Thoracic aorta (tissue), 2 donors: ENCODE measurements at regions not wholly inside any gene's neighbourhood (a gene's known extent, or its start where the extent isn't known, plus 50 kb on each side); places are given as distances from the start of the nearest gene placed in this dataset.

Experiments used
- ATAC-seq: fragments of 150-250 bp; one replicate; pipeline ENCODE4 v1.8.0; 2017; ENCODE audit warnings: low read depth; ENCODE audit not compliant: insufficient number of reproducible peaks, low FRiP score
- DNase-seq: peaks from one replicate; pipeline ENCODE4 v3.0.0-alpha.2; 2020; ENCODE audit warnings: low spot score
- H3K27ac ChIP-seq, 2 donors: fragments of 200-600 bp; sonication (generic); 1 replicate in 1 of 2; 2 replicates in 1 of 2; pipeline ENCODE4 v1.5.1; 2016; ENCODE audit warnings: mild to moderate bottlenecking in 2 of 2, moderate library complexity in 2 of 2
- H3K27me3 ChIP-seq: fragments of 200-600 bp; sonication (generic); replicated peaks from 2 replicates; pipeline ENCODE4 v1.6.0; 2016; ENCODE audit warnings: mild to moderate bottlenecking; ENCODE audit not compliant: insufficient read depth
- H3K36me3 ChIP-seq: fragments of 200-600 bp; sonication (generic); one replicate; pipeline ENCODE4 v1.5.1; 2016
- H3K4me1 ChIP-seq, 2 donors: fragments of 200-600 bp; sonication (generic); 1 replicate in 1 of 2; 2 replicates in 1 of 2; pipeline versions ENCODE4 v1.5.1 to v1.6.0; 2016; ENCODE audit warnings: low read depth in 2 of 2, mild to moderate bottlenecking in 1 of 2; ENCODE audit not compliant: control insufficient read depth in 1 of 2
- H3K4me3 ChIP-seq: fragments of 200-600 bp; sonication (generic); 2 replicates; pipeline ENCODE4 v1.5.1; 2016; ENCODE audit warnings: mild to moderate bottlenecking
- H3K9me3 ChIP-seq: fragments of 200-600 bp; sonication (generic); 2 replicates; pipeline ENCODE4 v1.5.1; 2016
- CTCF ChIP-seq: fragments of 200-600 bp; sonication (generic); IDR thresholded peaks from one replicate; pipeline ENCODE4 v1.5.1; 2019; ENCODE audit warnings: antibody characterized with exemption

DNA sequence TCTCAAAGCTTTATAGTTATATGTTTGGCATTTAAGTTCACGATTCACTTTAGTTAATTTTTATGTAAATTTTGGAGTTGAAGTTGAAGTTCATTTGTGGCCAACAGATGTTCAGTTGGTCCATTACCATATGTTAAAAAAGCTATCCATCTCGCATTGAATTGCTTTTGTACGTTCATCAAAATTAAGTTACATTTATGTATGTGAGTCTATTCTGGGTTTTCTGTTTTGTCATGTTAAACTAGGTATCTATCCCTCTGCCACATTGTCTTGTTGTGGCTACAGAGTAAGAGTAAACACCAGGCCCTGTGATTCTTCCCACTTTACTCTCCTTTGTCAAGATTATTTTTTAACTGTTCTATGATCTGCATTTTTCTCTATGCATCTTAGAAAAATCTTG, 237.3 kb downstream of the BMP2 start:
- ATAC-seq (no peak), DNase-seq (no peak)
- no peak overlapping the region for H3K4me3 ChIP-seq
- TF ChIP-seq CTCF = no peak
- H3K4me1 ChIP-seq = no peaks in the 10 kb centered on the region
- no peaks in the 10 kb centered on the region for H3K27me3 ChIP-seq
- peaks cover 7% of the 10 kb centered on the region for H3K9me3 ChIP-seq
- no peaks in the 10 kb centered on the region for H3K36me3 ChIP-seq
- H3K27ac ChIP-seq = no peak overlapping the region

DNA sequence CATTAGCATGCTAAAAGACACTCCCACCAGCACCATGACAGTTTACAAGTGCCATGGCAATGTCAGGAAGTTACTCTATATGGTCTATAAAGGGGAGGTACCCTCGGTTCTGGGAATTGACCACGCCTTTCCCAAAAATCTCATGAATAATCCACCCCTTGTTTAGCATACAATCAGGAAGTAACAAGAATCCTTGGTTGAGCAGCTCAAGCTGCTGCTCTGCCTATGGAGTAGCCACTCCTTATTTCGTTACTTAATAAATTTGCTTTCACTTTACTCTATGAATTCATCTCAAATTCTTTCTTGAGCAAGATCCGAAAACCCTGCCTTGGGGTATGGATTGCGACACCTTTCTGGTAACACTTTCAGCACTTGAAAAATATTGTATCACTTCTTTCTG, 243.0 kb downstream of the BMP2 start:
- Histone ChIP-seq H3K4me3 (no peak overlapping the region), H3K9me3 (peaks cover 7% of the 10 kb centered on the region), H3K27me3 (no peaks in the 10 kb centered on the region), H3K36me3 (no peaks in the 10 kb centered on the region), H3K27ac (no peak overlapping the region), H3K4me1 (no peaks in the 10 kb centered on the region)
- TF ChIP-seq CTCF = no peak
- ATAC-seq = no peak
- DNase-seq = no peak

GRCh38 chr20:7015257-7015656, 247.8 kb downstream of the BMP2 start:
- H3K36me3 ChIP-seq = no peaks in the 10 kb centered on the region
- no peak overlapping the region for H3K4me3 ChIP-seq
- ATAC-seq (no peak), DNase-seq (no peak)
- H3K27ac ChIP-seq = no peak overlapping the region
- no peaks in the 10 kb centered on the region for H3K27me3 ChIP-seq
- TF ChIP-seq CTCF = no peak
- H3K9me3 ChIP-seq = no peaks in the 10 kb centered on the region
- no peaks in the 10 kb centered on the region for H3K4me1 ChIP-seq

DNA sequence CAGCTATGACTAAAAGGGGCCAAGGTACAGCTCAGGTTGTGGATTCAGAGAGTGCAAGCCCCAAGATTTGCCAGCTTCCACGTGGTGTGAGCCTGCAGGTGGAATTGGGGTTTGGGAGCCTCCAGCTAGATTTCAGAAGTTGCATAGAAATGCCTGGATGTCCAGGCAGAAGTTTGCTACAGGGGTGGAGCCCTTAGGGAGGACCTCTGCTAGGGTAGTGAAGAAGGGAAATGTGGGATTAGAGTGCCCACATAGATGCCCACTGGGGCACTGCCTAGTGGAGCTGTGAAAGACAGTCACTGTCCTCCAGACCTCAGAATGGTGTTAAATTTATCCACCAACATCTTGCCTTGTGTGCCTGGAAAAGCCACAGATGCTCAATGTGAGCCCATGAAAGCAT, 255.1 kb downstream of the BMP2 start:
- Histone ChIP-seq H3K4me3 (no peak overlapping the region), H3K36me3 (no peaks in the 10 kb centered on the region), H3K4me1 (no peaks in the 10 kb centered on the region), H3K27me3 (no peaks in the 10 kb centered on the region), H3K27ac (no peak overlapping the region), H3K9me3 (no peaks in the 10 kb centered on the region)
- ATAC-seq (no peak), DNase-seq (no peak)
- TF ChIP-seq CTCF = no peak

GRCh38 chr20:7025635-7026034, 258.1 kb downstream of the BMP2 start:
- no peak overlapping the region for H3K27ac ChIP-seq
- ATAC-seq (no peak), DNase-seq (no peak)
- no peaks in the 10 kb centered on the region for H3K27me3 ChIP-seq
- H3K36me3 ChIP-seq = no peaks in the 10 kb centered on the region
- no peaks in the 10 kb centered on the region for H3K4me1 ChIP-seq
- no peak overlapping the region for H3K4me3 ChIP-seq
- no peak for TF ChIP-seq CTCF
- no peaks in the 10 kb centered on the region for H3K9me3 ChIP-seq
